ENCODE measurements at regions not wholly inside any gene's neighbourhood (a gene's known extent, or its start where the extent isn't known, plus 50 kb on each side); places are given as distances from the start of the nearest gene placed in this dataset.

DNA sequence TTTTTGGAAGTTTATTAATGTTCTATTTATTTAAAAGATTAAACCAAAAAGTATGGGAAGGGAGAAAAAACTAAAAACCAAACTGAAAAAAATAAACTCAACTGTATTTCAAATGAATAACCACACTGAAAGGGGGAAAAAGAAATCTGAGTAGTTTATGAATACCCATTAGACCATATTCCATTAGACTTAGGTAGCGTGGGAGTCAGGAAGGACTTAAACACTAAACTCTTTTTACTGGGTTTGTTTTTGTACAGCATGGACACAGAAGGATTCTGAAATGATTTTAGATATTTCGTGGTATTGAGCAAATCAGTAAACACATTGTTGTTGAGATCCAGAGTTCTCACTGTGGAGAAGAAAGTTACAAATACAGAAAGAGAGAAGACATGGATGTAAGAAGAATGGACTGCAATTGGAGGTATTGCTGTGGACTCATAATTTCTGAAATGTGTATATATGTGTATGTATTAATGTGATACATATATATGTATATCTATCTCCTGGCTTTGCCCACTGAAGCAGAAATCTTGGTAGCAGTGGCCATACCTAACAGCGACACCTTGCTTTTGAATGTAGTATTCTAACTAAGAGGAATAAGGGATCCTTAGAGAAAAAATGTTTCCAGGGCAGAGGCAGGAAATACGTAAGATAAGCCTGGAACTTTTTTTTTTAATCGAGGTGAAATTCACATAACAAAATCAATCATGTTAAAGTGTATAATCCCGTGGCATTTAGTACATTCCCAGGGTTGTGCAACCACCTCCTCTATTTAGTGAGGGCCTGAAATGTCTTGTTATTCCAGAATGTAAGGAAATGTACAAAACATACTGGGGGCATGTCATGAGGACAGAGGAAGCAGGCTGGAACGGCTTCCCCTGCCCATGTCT lies 228.8 kb downstream of the SMARCA2 start:
- 84% methylated on average over 7 of the region's 7 CpGs for WGBS
- Histone ChIP-seq H3K4me3 (ENCODE audit: low read length) (no peak overlapping the region), H3K4me1 (ENCODE audit: insufficient read depth, low read length) (peaks cover 24% of the 10 kb centered on the region), H3K9me3 (ENCODE audit: insufficient read depth, low read depth, low read length) (peaks cover 5% of the 10 kb centered on the region), H3K27ac (ENCODE audit: low read depth, low read length) (no peak overlapping the region), H3K9ac (ENCODE audit: low read depth, low read length) (no peak overlapping the region), H3K27me3 (ENCODE audit: insufficient read depth, low read length) (no peaks in the 10 kb centered on the region), H3K36me3 (ENCODE audit: insufficient read depth, low read length) (0 out of 2 replicates have a peak, but pooled peaks cover 4% of the 10 kb centered on the region)

DNA sequence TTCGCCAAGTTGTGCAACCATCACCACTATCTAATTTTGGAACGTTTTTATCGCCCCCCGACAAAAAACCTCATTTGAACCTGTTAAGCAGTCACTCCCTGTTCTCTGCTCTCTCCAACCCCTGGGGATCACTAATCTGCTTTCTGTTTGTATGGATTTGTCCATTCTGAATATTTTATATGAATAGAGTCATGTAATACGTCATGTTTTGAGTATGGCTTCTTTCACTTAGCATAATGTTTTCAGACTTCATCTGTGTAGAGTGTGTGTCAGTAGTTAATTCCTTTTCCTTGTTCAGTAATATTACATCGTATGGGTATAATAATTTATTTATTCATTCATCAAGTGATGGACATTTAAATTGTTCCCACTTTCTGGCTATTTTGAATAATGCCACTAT lies 232.2 kb downstream of the SMARCA2 start:
- H3K27me3 ChIP-seq (ENCODE audit: insufficient read depth, low read length) = no peaks in the 10 kb centered on the region
- H3K9ac ChIP-seq (ENCODE audit: low read depth, low read length) = no peak overlapping the region
- H3K27ac ChIP-seq (ENCODE audit: low read depth, low read length) = no peak overlapping the region
- WGBS = 95% methylated on average over 5 of the region's 6 CpGs
- H3K9me3 ChIP-seq (ENCODE audit: insufficient read depth, low read depth, low read length) = peaks cover 7% of the 10 kb centered on the region
- 0 out of 2 replicates have a peak, but pooled peaks cover 4% of the 10 kb centered on the region for H3K36me3 ChIP-seq (ENCODE audit: insufficient read depth, low read length)
- H3K4me3 ChIP-seq (ENCODE audit: low read length) = no peak overlapping the region
- H3K4me1 ChIP-seq (ENCODE audit: insufficient read depth, low read length) = peaks cover 14% of the 10 kb centered on the region

DNA sequence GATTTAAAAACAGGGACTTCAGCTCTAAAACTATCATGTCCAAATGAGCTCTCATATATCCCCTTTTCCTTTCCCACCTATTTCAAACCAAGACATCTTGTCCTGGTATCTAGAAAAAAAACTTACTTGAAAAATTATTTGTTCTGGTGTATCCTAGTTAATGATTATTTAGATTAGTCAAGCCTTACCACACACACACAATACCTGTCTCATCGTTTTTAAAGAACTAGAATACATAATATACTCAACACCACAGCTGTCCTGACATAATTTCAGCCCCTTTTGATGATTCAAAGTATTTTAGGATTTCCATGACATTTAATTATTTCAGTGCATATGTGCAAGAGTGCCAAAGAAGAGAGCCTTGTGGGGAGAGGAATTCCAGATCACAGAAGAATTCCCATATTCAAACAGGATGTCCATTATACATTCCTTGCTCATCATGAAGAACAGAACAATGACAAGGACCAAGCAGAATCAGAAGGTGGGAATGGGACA lies 233.7 kb downstream of the SMARCA2 start:
- Histone ChIP-seq H3K27me3 (ENCODE audit: insufficient read depth, low read length) (no peaks in the 10 kb centered on the region), H3K9ac (ENCODE audit: low read depth, low read length) (no peak overlapping the region), H3K4me1 (ENCODE audit: insufficient read depth, low read length) (peaks cover 8% of the 10 kb centered on the region), H3K4me3 (ENCODE audit: low read length) (no peak overlapping the region), H3K36me3 (ENCODE audit: insufficient read depth, low read length) (0 out of 2 replicates have a peak, but pooled peaks cover 4% of the 10 kb centered on the region), H3K9me3 (ENCODE audit: insufficient read depth, low read depth, low read length) (peaks cover 9% of the 10 kb centered on the region), H3K27ac (ENCODE audit: low read depth, low read length) (no peak overlapping the region)
- WGBS = 90% methylated on average over 1 of the region's 1 CpG

- Histone ChIP-seq H3K4me1 (ENCODE audit: insufficient read depth, low read length) (peaks cover 12% of the 10 kb centered on the region; the same call in 1 of the 2 replicates), H3K36me3 (ENCODE audit: insufficient read depth, low read length) (no peaks in the 10 kb centered on the region), H3K9me3 (ENCODE audit: insufficient read depth, low read depth, low read length) (0 out of 2 replicates have a peak, but pooled peaks cover 4% of the 10 kb centered on the region), H3K27me3 (ENCODE audit: insufficient read depth, low read length) (no peaks in the 10 kb centered on the region), H3K4me3 (ENCODE audit: low read length) (no peak overlapping the region), H3K27ac (ENCODE audit: low read depth, low read length) (no peak overlapping the region), H3K9ac (ENCODE audit: low read depth, low read length) (no peak overlapping the region)
- WGBS = 87% methylated on average over 7 of the region's 8 CpGs
Measured at GRCh38 chr9:2253636-2254580, 238.8 kb downstream of the SMARCA2 start.

DNA sequence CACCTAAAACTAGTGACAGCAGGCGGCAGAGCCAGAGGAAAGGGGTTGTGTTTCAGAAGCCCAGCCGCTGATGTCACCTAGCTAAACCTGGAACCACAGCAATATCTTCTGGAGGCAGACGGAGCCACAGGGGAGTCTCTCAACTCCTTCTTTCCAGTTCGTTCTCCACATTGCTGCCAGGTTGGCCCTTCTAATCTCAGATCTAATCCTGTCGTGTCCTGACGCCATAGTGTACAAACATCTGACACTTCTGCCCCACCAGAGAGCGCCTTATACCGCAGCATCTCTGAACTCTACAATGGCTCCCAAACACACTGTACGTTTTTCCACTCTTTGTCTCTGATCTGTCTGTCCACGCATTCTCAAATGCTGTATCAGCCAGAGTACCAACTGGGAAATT lies 240.0 kb downstream of the SMARCA2 start:
- no peaks in the 10 kb centered on the region for H3K27me3 ChIP-seq (ENCODE audit: insufficient read depth, low read length)
- no peak overlapping the region for H3K27ac ChIP-seq (ENCODE audit: low read depth, low read length)
- no peaks in the 10 kb centered on the region for H3K36me3 ChIP-seq (ENCODE audit: insufficient read depth, low read length)
- H3K4me1 ChIP-seq (ENCODE audit: insufficient read depth, low read length) = peaks cover 12% of the 10 kb centered on the region; the same call in 1 of the 2 replicates
- 88% methylated on average over 10 of the region's 10 CpGs for WGBS
- no peak overlapping the region for H3K4me3 ChIP-seq (ENCODE audit: low read length)
- 0 out of 2 replicates have a peak, but pooled peaks cover 4% of the 10 kb centered on the region for H3K9me3 ChIP-seq (ENCODE audit: insufficient read depth, low read depth, low read length)
- H3K9ac ChIP-seq (ENCODE audit: low read depth, low read length) = no peak overlapping the region

- H3K27me3 ChIP-seq (ENCODE audit: insufficient read depth, low read length) = no peaks in the 10 kb centered on the region
Measured at GRCh38 chr9:2257248-2257929, 242.2 kb downstream of the SMARCA2 start.

GRCh38 chr9:2260417-2261306 lies 245.5 kb downstream of the SMARCA2 start:
- no peaks in the 10 kb centered on the region for H3K27me3 ChIP-seq (ENCODE audit: insufficient read depth, low read length)
- H3K4me1 ChIP-seq (ENCODE audit: insufficient read depth, low read length) = no peaks in the 10 kb centered on the region
- H3K4me3 ChIP-seq (ENCODE audit: low read length) = no peak overlapping the region
- peaks cover 6% of the 10 kb centered on the region for H3K9me3 ChIP-seq (ENCODE audit: insufficient read depth, low read depth, low read length)
- WGBS = 90% methylated on average over 3 of the region's 3 CpGs
- H3K27ac ChIP-seq (ENCODE audit: low read depth, low read length) = no peak overlapping the region
- H3K36me3 ChIP-seq (ENCODE audit: insufficient read depth, low read length) = no peaks in the 10 kb centered on the region
- H3K9ac ChIP-seq (ENCODE audit: low read depth, low read length) = no peak overlapping the region

More at GRCh38 chr9:2257248-2257929, 242.2 kb downstream of the SMARCA2 start:
- Histone ChIP-seq H3K9me3 (ENCODE audit: insufficient read depth, low read depth, low read length) (0 out of 2 replicates have a peak, but pooled peaks cover 2% of the 10 kb centered on the region), H3K4me3 (ENCODE audit: low read length) (no peak overlapping the region), H3K9ac (ENCODE audit: low read depth, low read length) (no peak overlapping the region), H3K27ac (ENCODE audit: low read depth, low read length) (no peak overlapping the region), H3K4me1 (ENCODE audit: insufficient read depth, low read length) (peaks cover 12% of the 10 kb centered on the region; the same call in 1 of the 2 replicates), H3K36me3 (ENCODE audit: insufficient read depth, low read length) (no peaks in the 10 kb centered on the region)
- 98% methylated on average over 6 of the region's 6 CpGs for WGBS

GRCh38 chr9:2261421-2262103 lies 246.4 kb downstream of the SMARCA2 start:
- no peaks in the 10 kb centered on the region for H3K4me1 ChIP-seq (ENCODE audit: insufficient read depth, low read length)
- WGBS = 79% methylated on average over 4 of the region's 4 CpGs
- no peak overlapping the region for H3K27ac ChIP-seq (ENCODE audit: low read depth, low read length)
- H3K4me3 ChIP-seq (ENCODE audit: low read length) = no peak overlapping the region
- H3K9me3 ChIP-seq (ENCODE audit: insufficient read depth, low read depth, low read length) = peaks cover 6% of the 10 kb centered on the region
- no peak overlapping the region for H3K9ac ChIP-seq (ENCODE audit: low read depth, low read length)
- no peaks in the 10 kb centered on the region for H3K36me3 ChIP-seq (ENCODE audit: insufficient read depth, low read length)
- no peaks in the 10 kb centered on the region for H3K27me3 ChIP-seq (ENCODE audit: insufficient read depth, low read length)

- no peaks in the 10 kb centered on the region for H3K36me3 ChIP-seq (ENCODE audit: insufficient read depth, low read length)
- no peaks in the 10 kb centered on the region for H3K4me1 ChIP-seq (ENCODE audit: insufficient read depth, low read length)
- peaks cover 6% of the 10 kb centered on the region for H3K9me3 ChIP-seq (ENCODE audit: insufficient read depth, low read depth, low read length)
- H3K4me3 ChIP-seq (ENCODE audit: low read length) = no peak overlapping the region
- H3K9ac ChIP-seq (ENCODE audit: low read depth, low read length) = no peak overlapping the region
- no peaks in the 10 kb centered on the region for H3K27me3 ChIP-seq (ENCODE audit: insufficient read depth, low read length)
- no peak overlapping the region for H3K27ac ChIP-seq (ENCODE audit: low read depth, low read length)
- 94% methylated on average over 3 of the region's 4 CpGs for WGBS
Measured at GRCh38 chr9:2262386-2263071, 247.4 kb downstream of the SMARCA2 start.

Measured in HUES64 (cell line).